ENCODE measurements at regions not wholly inside any gene's neighbourhood (a gene's known extent, or its start where the extent isn't known, plus 50 kb on each side); places are given as distances from the start of the nearest gene placed in this dataset.

DNA sequence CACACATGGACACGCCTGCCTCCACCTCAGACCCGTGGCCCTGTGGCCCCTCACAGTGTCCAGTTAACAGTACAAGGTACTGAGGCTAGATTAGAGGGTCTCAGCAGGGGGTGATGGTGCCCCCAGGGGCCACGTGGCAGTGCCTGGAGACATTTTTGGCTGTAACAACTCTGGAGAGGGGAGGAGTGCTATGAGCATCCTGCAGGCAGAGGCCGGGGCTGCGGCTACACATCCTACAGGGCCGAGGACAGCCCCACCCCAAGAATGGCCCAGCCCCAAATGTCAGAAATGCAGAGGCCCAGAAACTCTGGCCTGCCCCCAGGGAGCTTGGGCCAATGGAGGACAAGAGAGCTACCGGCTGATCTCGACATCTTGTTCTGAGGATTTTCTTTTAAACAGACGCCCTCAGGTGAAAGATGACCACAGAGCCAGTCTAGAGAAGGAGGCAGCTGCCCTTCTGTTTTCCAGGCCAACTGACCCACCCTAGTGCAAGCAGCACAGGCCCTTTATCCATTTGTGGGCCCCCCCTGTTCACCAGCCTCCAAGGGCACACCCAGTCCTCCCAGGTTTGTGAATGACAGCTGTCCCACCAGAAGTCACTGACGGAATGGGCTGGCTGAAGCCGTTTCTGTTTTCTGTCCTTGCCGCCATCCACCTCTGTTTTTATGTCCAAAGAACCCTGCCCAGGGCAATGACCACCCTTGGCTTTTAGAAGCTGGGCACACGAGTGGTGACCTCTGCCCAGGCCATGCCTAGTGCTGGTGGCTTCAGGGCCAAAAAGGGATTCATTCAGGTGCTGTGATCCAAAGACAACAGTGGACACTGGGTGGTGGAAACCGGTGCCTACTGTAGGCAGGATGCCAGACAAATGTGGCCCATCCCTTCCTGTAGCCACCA, 85.2 kb upstream of the LINC01488 start:
- no peak for TF ChIP-seq POLR2A (IDR thresholded peaks at IDR 0.05; ENCODE audit: low read depth, low read length)
- TF ChIP-seq TAF1 (IDR thresholded peaks at IDR 0.05; ENCODE audit: low read depth, low read length), result no peak
- TF ChIP-seq POLR2AphosphoS5 (IDR thresholded peaks at IDR 0.05; ENCODE audit: low read depth, low read length), result no peak
- no peak for TF ChIP-seq SPI1 (IDR thresholded peaks at IDR 0.05; ENCODE audit: low read depth, low read length)
- no peak for TF ChIP-seq PAX5 (IDR thresholded peaks at IDR 0.05; ENCODE audit: insufficient read depth, low read length, severe bottlenecking)

Measured in GM12891 (cell line).